ENCODE measurements at regions not wholly inside any gene's neighbourhood (a gene's known extent, or its start where the extent isn't known, plus 50 kb on each side); places are given as distances from the start of the nearest gene placed in this dataset.

DNA sequence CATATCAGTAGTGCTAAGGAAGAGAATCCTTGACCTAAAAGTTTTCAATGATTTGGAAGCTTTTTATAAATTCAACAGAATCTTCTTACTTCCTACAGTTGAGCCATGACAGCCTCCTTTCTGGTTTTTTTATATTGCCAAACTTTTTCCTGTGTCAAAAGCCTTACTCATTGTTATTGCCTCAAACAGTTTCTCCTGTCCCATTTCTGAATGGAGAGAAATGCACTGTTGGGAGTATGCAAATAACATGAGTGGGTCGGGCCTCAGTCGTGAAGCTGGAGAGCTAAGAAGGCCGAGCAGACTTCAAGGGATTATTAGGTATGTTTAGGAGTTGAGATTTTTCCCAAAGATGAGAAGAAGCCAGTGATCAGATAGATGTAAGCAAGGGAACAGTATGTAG is 766.4 kb upstream of the KLHL1 start:
- no peaks in the 10 kb centered on the region for H3K4me1 ChIP-seq
- H3K27ac ChIP-seq = no peak overlapping the region
- H3K4me3 ChIP-seq (ENCODE audit: low read depth, low read length) = no peak overlapping the region
- H3K27me3 ChIP-seq (ENCODE audit: control insufficient read depth, insufficient read depth, low read length) = no peaks in the 10 kb centered on the region
- no peak overlapping the region for H3K4me2 ChIP-seq (ENCODE audit: low read length)
- no peak overlapping the region for H3K9ac ChIP-seq
- TF ChIP-seq CTCF (IDR thresholded peaks at IDR 0.05) = no peak
- H3K36me3 ChIP-seq (ENCODE audit: control insufficient read depth, insufficient read depth, low read length) = no peaks in the 10 kb centered on the region
- H3K79me2 ChIP-seq = no peaks in the 10 kb centered on the region
- H3K9me3 ChIP-seq (ENCODE audit: control insufficient read depth, low read length) = no peaks in the 10 kb centered on the region
- H2AFZ ChIP-seq = no peak overlapping the region

DNA sequence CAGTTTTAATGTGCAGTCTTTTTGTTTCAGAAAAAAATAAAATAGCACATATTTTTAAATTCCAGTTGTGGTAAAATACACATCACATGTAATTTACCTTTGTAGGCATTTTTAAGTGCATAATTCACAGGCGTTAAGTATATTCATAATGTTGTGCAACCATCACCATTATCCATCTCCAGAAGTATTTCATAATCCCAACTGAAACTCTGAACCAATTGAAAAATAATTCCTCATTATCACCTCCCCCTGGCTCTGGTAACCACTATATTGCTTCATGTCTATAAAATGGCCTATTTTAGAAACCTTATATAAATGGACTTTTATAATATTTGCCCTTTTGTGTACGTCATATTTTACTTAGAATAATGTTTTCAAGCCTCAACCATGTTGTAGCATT is 756.5 kb upstream of the KLHL1 start:
- Histone ChIP-seq H3K27me3 (ENCODE audit: control insufficient read depth, insufficient read depth, low read length) (no peaks in the 10 kb centered on the region), H3K36me3 (ENCODE audit: control insufficient read depth, insufficient read depth, low read length) (no peaks in the 10 kb centered on the region), H2AFZ (no peak overlapping the region), H3K79me2 (no peaks in the 10 kb centered on the region), H3K4me2 (ENCODE audit: low read length) (no peak overlapping the region), H3K4me1 (no peaks in the 10 kb centered on the region), H3K9me3 (ENCODE audit: control insufficient read depth, low read length) (no peaks in the 10 kb centered on the region), H3K4me3 (ENCODE audit: low read depth, low read length) (no peak overlapping the region), H3K27ac (no peak overlapping the region), H3K9ac (no peak overlapping the region)
- no peak for TF ChIP-seq CTCF (IDR thresholded peaks at IDR 0.05)

DNA sequence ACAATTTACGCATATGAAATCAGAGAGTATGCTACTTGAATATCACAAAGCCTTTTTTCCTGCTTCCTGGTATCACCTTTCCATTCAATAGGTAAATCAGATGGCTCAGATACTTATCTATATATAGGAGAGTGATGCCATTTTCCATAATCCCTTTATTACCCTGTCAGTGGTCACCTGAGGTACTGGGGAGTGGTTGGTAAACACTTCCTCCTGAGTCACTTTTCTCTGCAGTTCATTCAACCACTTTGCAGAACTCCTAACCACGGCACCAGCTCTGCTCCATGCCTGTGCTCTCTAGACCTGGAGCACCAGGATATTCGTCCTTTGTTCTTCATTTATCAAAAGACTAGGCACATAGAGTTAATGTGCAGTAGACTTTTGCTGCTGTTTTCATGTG is 748.5 kb upstream of the KLHL1 start:
- H3K4me2 ChIP-seq (ENCODE audit: low read length) = no peak overlapping the region
- TF ChIP-seq CTCF (IDR thresholded peaks at IDR 0.05) = no peak
- H3K9me3 ChIP-seq (ENCODE audit: control insufficient read depth, low read length) = no peaks in the 10 kb centered on the region
- no peak overlapping the region for H2AFZ ChIP-seq
- no peaks in the 10 kb centered on the region for H3K79me2 ChIP-seq
- no peaks in the 10 kb centered on the region for H3K27me3 ChIP-seq (ENCODE audit: control insufficient read depth, insufficient read depth, low read length)
- no peaks in the 10 kb centered on the region for H3K4me1 ChIP-seq
- no peak overlapping the region for H3K4me3 ChIP-seq (ENCODE audit: low read depth, low read length)
- H3K27ac ChIP-seq = no peak overlapping the region
- H3K36me3 ChIP-seq (ENCODE audit: control insufficient read depth, insufficient read depth, low read length) = no peaks in the 10 kb centered on the region
- no peak overlapping the region for H3K9ac ChIP-seq

- TF ChIP-seq CTCF (IDR thresholded peaks at IDR 0.05) = no peak
- Histone ChIP-seq H3K27me3 (ENCODE audit: control insufficient read depth, insufficient read depth, low read length) (no peaks in the 10 kb centered on the region), H3K79me2 (no peaks in the 10 kb centered on the region), H3K9ac (no peak overlapping the region), H3K4me1 (no peaks in the 10 kb centered on the region), H2AFZ (no peak overlapping the region), H3K4me3 (ENCODE audit: low read depth, low read length) (no peak overlapping the region), H3K27ac (no peak overlapping the region), H3K4me2 (ENCODE audit: low read length) (no peak overlapping the region), H3K36me3 (ENCODE audit: control insufficient read depth, insufficient read depth, low read length) (no peaks in the 10 kb centered on the region), H3K9me3 (ENCODE audit: control insufficient read depth, low read length) (no peaks in the 10 kb centered on the region)
These were observed 747.8 kb upstream of the KLHL1 start for GRCh38 chr13:70856025-70856424.

DNA sequence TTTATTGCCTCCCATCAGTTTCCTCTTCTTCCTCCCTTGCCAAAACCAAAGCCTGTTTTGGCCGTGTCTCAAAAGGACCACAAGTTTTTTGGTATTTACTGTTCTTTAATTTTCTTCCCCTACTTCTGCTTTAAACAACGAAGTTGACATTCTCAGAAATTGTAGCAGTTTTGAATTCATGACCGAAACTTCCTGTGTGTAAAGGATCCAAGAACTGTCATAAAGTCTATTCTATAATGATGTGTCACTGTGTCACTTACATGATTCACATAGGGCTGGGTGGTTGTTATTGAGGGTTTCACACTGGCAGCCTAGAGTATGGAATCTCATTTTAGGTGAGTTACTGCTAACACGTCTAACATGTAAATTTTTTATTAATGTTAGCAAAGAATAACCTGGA is 741.0 kb upstream of the KLHL1 start:
- TF ChIP-seq CTCF (IDR thresholded peaks at IDR 0.05) = no peak
- Histone ChIP-seq H3K27me3 (ENCODE audit: control insufficient read depth, insufficient read depth, low read length) (no peaks in the 10 kb centered on the region), H3K79me2 (no peaks in the 10 kb centered on the region), H3K4me1 (no peaks in the 10 kb centered on the region), H2AFZ (no peak overlapping the region), H3K4me2 (ENCODE audit: low read length) (no peak overlapping the region), H3K27ac (no peak overlapping the region), H3K36me3 (ENCODE audit: control insufficient read depth, insufficient read depth, low read length) (no peaks in the 10 kb centered on the region), H3K9me3 (ENCODE audit: control insufficient read depth, low read length) (no peaks in the 10 kb centered on the region), H3K9ac (no peak overlapping the region), H3K4me3 (ENCODE audit: low read depth, low read length) (no peak overlapping the region)

Measured in parathyroid adenoma (tissue), 2 donors.